IMR-90 (cell line): ENCODE measurements at regions not wholly inside any gene's neighbourhood (a gene's known extent, or its start where the extent isn't known, plus 50 kb on each side); places are given as distances from the start of the nearest gene placed in this dataset.

Experiments used
- CTCF ChIP-seq: conservative IDR thresholded peaks from 2 replicates; pipeline ENCODE4 v1.5.1; 2012; ENCODE audit warnings: mild to moderate bottlenecking, low read depth, low read length, improper control_type of control experiment
- MXI1 ChIP-seq: IDR thresholded peaks from 2 replicates; pipeline ENCODE4 v1.6.1; 2012; ENCODE audit warnings: low read depth, mild to moderate bottlenecking, low read length, moderate library complexity, borderline replicate concordance
- NFE2L2 ChIP-seq: fragments of 150-350 bp; IDR thresholded peaks from 2 replicates; pipeline ENCODE4 v1.6.1; 2016; ENCODE audit warnings: low read depth, mild to moderate bottlenecking, low read length
- POLR2A ChIP-seq: IDR thresholded peaks from 2 replicates; pipeline ENCODE4 v1.6.1; 2012; ENCODE audit warnings: mild to moderate bottlenecking, low read depth, low read length
- RAD21 ChIP-seq: IDR thresholded peaks from 2 replicates; pipeline ENCODE4 v1.6.1; 2012; ENCODE audit warnings: low read length, improper control_type of control experiment
- RCOR1 ChIP-seq: IDR thresholded peaks from 2 replicates; pipeline ENCODE4 v1.6.1; 2012; ENCODE audit warnings: mild to moderate bottlenecking, low read length, improper control_type of control experiment; ENCODE audit not compliant: insufficient replicate concordance
- RFX5 ChIP-seq: IDR thresholded peaks from 2 replicates; pipeline ENCODE4 v1.8.0; 2012; ENCODE audit warnings: low read depth, mild to moderate bottlenecking, low read length, moderate library complexity
- USF2 ChIP-seq: fragments of 150-350 bp; IDR thresholded peaks from 2 replicates; pipeline ENCODE4 v1.6.1; 2017; ENCODE audit warnings: mild to moderate bottlenecking, antibody characterized with exemption, low read length, low read depth

GRCh38 chr3:1805331-1805730 lies 293.3 kb upstream of the CNTN4 start:
- TF ChIP-seq RCOR1: no peak
- TF ChIP-seq CTCF: no peak
- TF ChIP-seq POLR2A: no peak
- no peak for TF ChIP-seq USF2
- TF ChIP-seq RAD21: no peak
- no peak for TF ChIP-seq NFE2L2
- TF ChIP-seq RFX5: no peak
- TF ChIP-seq MXI1: no peak
